GM12865 (cell line): ENCODE measurements at regions not wholly inside any gene's neighbourhood (a gene's known extent, or its start where the extent isn't known, plus 50 kb on each side); places are given as distances from the start of the nearest gene placed in this dataset.

Experiments
- DNase-seq: peaks from one replicate; pipeline ENCODE4 v3.0.0; 2010; ENCODE audit warnings: low read depth
- H3K4me3 ChIP-seq: 2 replicates; pipeline ENCODE4 v1.5.1; 2011; ENCODE audit warnings: mild to moderate bottlenecking, low read depth, low read length, control low read depth
- TF ChIP-seq, protein P1 (sequence below): IDR thresholded peaks from 2 replicates; pipeline ENCODE4 v1.5.1; 2011; ENCODE audit warnings: low read length, control low read depth, low read depth, inconsistent platforms; ENCODE audit not compliant: insufficient read depth; ENCODE audit errors: missing control alignments

DNA sequence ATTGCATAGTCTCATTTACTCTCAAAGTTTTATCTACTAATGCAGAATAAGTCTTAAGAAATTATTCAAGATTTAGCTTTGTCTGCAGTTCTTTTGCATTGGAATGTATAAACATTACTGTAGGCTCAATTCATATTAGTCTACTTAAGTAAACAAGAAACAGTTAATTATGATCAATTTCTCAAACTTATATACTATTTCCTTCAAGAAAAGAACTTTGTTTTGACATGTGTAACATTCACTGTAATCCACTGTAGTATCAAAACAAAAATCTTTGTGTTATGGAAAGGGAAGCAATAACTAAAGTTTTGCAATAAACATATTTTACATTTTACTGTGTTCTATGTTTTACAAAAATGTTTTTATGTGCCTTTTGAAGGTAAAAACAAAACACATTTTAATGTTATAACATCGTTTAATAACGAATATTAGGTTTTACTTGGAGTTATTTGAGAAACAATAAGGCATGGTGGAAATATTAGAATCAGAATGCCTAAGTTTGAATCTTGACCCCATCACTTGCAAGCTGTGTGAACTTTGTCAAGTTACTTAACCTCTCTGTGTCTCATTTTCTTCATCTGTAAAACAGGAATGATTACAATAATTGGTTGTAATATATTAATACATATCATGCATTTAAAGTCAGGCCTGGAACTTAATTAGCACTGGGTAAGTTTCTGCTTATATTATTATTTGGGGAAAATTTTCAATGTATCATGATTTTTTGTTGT, 77.0 kb upstream of the DPH5 start:
- TF ChIP-seq, protein P1, sequence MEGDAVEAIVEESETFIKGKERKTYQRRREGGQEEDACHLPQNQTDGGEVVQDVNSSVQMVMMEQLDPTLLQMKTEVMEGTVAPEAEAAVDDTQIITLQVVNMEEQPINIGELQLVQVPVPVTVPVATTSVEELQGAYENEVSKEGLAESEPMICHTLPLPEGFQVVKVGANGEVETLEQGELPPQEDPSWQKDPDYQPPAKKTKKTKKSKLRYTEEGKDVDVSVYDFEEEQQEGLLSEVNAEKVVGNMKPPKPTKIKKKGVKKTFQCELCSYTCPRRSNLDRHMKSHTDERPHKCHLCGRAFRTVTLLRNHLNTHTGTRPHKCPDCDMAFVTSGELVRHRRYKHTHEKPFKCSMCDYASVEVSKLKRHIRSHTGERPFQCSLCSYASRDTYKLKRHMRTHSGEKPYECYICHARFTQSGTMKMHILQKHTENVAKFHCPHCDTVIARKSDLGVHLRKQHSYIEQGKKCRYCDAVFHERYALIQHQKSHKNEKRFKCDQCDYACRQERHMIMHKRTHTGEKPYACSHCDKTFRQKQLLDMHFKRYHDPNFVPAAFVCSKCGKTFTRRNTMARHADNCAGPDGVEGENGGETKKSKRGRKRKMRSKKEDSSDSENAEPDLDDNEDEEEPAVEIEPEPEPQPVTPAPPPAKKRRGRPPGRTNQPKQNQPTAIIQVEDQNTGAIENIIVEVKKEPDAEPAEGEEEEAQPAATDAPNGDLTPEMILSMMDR = no peak
- DNase-seq = no peak
- no peak overlapping the region for H3K4me3 ChIP-seq

DNA sequence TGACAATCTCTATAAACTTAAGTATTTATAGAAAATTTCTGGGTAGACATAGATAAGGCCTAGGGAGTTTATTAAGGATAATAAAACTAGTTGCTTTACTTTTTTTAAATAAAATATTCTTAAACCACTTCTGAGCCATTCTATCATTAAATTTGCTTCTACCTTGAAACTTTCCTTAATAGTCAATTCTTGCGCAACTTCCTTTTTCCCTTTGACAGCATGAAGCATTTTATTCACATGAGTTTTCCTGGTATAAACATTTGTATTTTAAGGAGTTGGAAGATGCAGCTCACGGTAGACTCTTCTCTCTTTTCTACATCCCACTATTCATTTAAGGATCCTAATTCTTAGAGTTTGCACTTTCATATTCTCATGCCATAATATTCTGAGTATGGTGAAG, 75.8 kb upstream of the DPH5 start:
- no peak for DNase-seq
- no peak overlapping the region for H3K4me3 ChIP-seq
- TF ChIP-seq, protein P1 = no peak

DNA sequence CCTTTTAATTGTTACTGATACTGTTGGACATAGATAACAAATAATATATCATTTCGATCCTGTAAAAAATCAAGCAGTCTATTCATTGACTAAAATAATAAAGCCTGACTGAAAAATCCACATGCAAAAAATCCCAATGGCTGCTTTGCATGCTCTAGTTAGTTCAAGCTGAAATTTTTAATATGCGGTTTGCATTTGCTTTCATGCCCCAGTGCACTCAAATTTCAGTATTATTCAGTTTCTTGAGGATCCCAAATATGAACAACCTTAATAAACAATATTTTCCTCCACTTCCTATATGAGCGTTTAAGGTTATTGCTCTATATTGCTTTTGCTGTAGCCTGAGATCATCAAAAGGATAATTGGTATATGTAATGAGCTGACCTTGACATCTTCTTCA, 75.1 kb upstream of the DPH5 start:
- DNase-seq = peak; percentile 31
- TF ChIP-seq, protein P1 = no peak
- H3K4me3 ChIP-seq = no peak overlapping the region

DNA sequence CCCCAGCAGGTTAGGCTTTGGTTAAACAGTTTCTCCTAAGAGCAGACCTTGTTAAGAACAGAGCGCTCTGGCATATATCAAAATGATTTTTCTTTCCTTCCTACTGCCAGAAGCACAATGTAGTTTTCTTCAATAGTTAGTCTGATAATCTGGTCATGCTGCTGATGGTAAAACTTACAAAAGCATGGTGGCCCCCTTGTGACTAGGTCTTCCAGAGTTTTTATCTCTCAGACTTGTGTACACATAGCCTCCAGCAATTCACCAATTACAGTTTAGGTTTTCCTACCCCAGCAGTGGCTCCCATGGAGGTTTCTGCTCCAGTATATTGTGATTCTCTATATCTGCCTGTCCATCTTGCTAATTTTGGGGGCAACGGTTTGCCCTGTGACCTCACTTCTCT, 73.3 kb upstream of the DPH5 start:
- DNase-seq = no peak
- TF ChIP-seq, protein P1 = no peak
- no peak overlapping the region for H3K4me3 ChIP-seq

DNA sequence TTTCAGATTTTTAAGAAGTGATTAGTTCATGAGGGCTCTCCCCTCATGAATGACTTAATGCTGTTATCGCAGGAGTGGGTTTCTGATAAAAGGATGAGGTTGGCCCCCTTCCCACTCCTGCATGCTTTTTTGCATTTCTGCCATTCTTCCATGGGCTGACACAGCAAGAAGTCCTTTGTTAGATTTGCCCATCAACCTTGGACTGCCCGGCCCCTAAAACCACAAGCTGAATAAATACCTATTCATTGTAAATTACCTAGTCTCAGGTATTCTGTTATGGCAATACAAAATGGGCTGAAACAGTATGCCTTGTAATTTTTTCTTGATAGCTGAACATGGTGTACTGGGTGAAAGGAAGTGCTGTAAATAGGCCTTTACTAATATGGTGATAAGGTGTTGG, 72.7 kb upstream of the DPH5 start:
- TF ChIP-seq, protein P1 = no peak
- DNase-seq = no peak
- H3K4me3 ChIP-seq = no peak overlapping the region

DNA sequence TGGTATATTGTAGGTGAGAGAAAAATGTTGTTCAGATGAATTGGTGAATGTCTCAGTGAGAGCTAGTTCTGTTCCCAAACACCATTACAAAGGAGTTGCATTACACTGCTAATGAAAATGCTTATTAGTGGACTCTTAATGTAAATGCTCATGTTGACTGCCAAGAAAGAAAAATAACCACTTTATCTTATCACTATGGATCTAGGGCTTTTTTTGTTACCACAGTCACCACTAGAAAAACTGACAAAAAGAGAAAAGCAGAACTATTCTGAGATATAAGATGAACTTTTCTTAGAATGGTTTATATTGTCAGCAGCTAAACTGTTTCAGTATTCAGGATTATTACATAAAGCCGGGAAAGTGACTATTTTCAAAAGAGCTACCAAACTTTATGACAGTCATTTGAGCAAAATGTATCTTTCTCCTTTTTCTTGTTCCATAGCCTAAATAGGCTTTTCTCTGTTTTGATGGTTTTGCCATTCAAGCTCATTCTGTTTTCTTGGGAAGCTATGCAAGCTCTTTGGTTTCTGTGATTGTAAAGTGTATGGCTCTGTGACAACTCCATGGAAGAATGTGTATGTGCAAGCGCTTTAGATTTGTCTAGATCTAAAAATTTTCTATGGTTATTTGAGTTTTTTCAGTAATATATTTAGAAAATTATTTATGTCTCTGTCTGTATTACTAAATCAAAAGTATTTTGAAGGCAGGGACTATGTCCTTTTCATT, 64.2 kb upstream of the DPH5 start:
- DNase-seq = no peak

More for the DNA sequence above, 64.2 kb upstream of the DPH5 start:
- TF ChIP-seq, protein P1 = no peak
- H3K4me3 ChIP-seq = no peak overlapping the region
